Glutamatergic neuron (in vitro differentiated cells): ENCODE measurements at regions not wholly inside any gene's neighbourhood (a gene's known extent, or its start where the extent isn't known, plus 50 kb on each side); places are given as distances from the start of the nearest gene placed in this dataset.

Experiments used
- DNase-seq: peaks from one replicate; pipeline ENCODE4 v3.0.0; 2022
- H3K27ac Mint-ChIP-seq: one replicate; pipeline ENCODE4 v1.8.0; 2020; ENCODE audit warnings: mild to moderate bottlenecking, mixed read lengths, inconsistent platforms; ENCODE audit not compliant: unreplicated experiment
- H3K27me3 Mint-ChIP-seq: one replicate; pipeline ENCODE4 v1.8.0; 2020; ENCODE audit warnings: mild to moderate bottlenecking, moderate library complexity, mixed read lengths, inconsistent platforms; ENCODE audit not compliant: unreplicated experiment
- H3K36me3 Mint-ChIP-seq: one replicate; pipeline ENCODE4 v1.8.0; 2020; ENCODE audit warnings: mild to moderate bottlenecking, mixed read lengths, inconsistent platforms; ENCODE audit not compliant: unreplicated experiment
- H3K4me1 Mint-ChIP-seq: one replicate; pipeline ENCODE4 v1.8.0; 2020; ENCODE audit warnings: mild to moderate bottlenecking, low read depth, mixed read lengths, inconsistent platforms; ENCODE audit not compliant: unreplicated experiment
- H3K4me3 Mint-ChIP-seq: one replicate; pipeline ENCODE4 v1.8.0; 2020; ENCODE audit warnings: mild to moderate bottlenecking, mixed read lengths, inconsistent platforms; ENCODE audit not compliant: unreplicated experiment
- H3K9me3 Mint-ChIP-seq: one replicate; pipeline ENCODE4 v1.8.0; 2020; ENCODE audit warnings: mild to moderate bottlenecking, moderate library complexity, mixed read lengths, inconsistent platforms; ENCODE audit not compliant: unreplicated experiment
- TF ChIP-seq, protein P1 (sequence below): fragments of 200-600 bp; sonication (generic); IDR thresholded peaks from one replicate; pipeline ENCODE4 v1.5.0; 2021; ENCODE audit not compliant: partially characterized antibody, unreplicated experiment

DNA sequence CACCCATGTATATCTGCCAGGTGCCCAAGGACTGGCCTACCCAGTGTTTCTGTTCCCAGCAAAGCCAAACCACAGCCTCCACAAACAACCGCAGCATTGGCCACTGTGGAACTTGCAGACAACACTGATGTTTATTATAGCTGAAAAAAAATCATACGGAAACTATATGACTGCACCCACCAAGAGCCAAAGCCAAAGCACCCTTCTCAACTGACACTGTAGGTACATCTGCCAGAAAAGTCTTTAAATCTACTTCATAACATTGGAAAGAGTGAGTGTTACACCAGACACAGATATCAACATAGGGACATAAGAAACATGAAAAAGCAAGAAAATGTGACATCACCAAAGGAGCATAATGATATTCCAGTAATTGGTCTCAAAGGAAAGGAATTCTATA, 428.0 kb downstream of the PSAT1 start:
- TF ChIP-seq, protein P1, sequence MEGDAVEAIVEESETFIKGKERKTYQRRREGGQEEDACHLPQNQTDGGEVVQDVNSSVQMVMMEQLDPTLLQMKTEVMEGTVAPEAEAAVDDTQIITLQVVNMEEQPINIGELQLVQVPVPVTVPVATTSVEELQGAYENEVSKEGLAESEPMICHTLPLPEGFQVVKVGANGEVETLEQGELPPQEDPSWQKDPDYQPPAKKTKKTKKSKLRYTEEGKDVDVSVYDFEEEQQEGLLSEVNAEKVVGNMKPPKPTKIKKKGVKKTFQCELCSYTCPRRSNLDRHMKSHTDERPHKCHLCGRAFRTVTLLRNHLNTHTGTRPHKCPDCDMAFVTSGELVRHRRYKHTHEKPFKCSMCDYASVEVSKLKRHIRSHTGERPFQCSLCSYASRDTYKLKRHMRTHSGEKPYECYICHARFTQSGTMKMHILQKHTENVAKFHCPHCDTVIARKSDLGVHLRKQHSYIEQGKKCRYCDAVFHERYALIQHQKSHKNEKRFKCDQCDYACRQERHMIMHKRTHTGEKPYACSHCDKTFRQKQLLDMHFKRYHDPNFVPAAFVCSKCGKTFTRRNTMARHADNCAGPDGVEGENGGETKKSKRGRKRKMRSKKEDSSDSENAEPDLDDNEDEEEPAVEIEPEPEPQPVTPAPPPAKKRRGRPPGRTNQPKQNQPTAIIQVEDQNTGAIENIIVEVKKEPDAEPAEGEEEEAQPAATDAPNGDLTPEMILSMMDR, result no peak
- Mint-ChIP-seq H3K4me1 (no peaks in the 10 kb centered on the region), H3K4me3 (no peak overlapping the region), H3K9me3 (no peaks in the 10 kb centered on the region), H3K36me3 (no peaks in the 10 kb centered on the region), H3K27ac (no peak overlapping the region), H3K27me3 (no peaks in the 10 kb centered on the region)
- DNase-seq, result no peak

DNA sequence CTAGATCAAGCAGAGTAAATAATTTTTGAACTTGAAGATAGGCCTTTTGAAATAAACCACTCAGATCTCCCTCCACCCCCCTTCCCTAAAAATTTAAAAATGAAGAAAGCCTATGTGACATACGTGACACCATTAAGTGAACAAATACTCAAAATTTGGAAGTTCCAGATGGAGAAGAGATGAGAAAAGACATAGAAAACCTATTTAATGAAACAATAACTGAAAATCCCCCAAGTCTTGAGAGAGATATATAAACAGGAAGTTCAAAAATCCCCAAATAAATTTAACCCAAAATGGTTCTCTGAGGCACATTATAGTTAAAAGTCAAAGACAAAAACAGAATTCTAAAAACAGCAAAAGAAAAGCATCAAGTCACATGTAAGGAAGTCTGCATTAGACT, 428.6 kb downstream of the PSAT1 start:
- H3K4me1 Mint-ChIP-seq, result no peaks in the 10 kb centered on the region
- H3K36me3 Mint-ChIP-seq, result no peaks in the 10 kb centered on the region

DNA sequence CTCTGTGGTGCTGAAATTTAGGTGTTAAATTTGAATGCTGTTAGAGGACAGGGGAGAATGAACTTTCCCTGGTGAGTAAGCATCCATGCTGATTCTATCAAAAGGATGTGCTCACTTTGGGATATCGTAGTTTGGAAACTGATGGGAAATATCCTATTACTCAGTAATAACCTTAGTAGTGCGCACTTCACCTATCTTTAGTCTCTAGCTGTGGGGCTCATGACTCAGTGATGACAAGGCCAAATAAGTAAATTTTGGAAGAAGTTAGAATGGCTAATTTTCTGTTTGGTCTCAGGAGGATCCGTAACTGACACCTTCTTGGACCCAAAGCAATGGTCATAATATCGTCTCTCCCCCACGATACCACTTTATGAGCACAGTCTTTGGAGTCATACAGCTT, 448.4 kb downstream of the PSAT1 start:
- TF ChIP-seq, protein P1, result no peak
- no peaks in the 10 kb centered on the region for H3K27me3 Mint-ChIP-seq
- H3K27ac Mint-ChIP-seq, result no peak overlapping the region
- no peak overlapping the region for H3K4me3 Mint-ChIP-seq
- DNase-seq, result no peak
- no peaks in the 10 kb centered on the region for H3K9me3 Mint-ChIP-seq
- no peaks in the 10 kb centered on the region for H3K36me3 Mint-ChIP-seq
- H3K4me1 Mint-ChIP-seq, result no peaks in the 10 kb centered on the region

More for the DNA sequence above, 428.6 kb downstream of the PSAT1 start:
- Mint-ChIP-seq H3K4me3 (no peak overlapping the region), H3K27ac (no peak overlapping the region), H3K27me3 (no peaks in the 10 kb centered on the region), H3K9me3 (no peaks in the 10 kb centered on the region)
- DNase-seq, result no peak
- TF ChIP-seq, protein P1, result no peak

DNA sequence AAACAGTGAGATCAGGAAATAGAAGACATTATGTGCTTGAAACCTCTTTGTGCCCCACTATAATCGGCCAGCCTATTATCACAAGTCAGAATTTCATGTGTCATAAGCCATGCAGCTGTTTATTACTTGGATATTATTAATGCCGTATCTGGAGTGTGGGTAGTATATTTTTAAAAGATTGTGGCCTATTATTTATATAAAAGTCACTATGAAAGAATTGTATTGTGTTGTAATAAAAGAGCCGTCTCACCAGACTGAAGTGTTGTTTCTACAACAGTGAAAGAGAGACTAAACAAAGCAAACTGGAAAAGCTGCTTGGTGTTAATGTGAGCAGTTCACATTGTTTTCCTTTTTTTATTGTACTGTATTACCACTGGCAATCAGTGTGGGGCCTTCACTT, 449.1 kb downstream of the PSAT1 start:
- H3K27ac Mint-ChIP-seq, result no peak overlapping the region
- no peak for DNase-seq
- H3K4me3 Mint-ChIP-seq, result no peak overlapping the region
- H3K36me3 Mint-ChIP-seq, result no peaks in the 10 kb centered on the region
- H3K27me3 Mint-ChIP-seq, result no peaks in the 10 kb centered on the region
- TF ChIP-seq, protein P1, result no peak
- no peaks in the 10 kb centered on the region for H3K9me3 Mint-ChIP-seq
- H3K4me1 Mint-ChIP-seq, result no peaks in the 10 kb centered on the region

DNA sequence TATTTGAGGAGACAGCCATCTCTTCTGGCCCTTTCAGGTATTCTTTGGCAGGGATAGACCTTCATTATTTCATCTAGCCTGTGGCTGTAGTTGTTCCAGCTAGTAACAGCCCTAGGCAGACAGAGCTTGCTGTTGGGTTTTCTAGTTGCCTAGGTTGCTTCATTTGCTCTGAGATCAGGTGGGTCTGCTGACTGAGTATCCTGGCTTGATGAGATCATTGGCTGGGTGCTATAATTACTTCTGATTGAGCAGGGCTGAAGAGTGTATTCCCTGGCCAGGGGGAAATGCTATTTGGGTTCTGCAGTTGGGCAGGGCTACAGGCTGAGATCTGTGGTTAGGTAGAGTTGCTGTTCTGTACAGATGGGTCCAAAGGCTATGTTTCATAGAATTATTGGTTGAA, 456.1 kb downstream of the PSAT1 start:
- Mint-ChIP-seq H3K4me1 (no peaks in the 10 kb centered on the region), H3K36me3 (no peaks in the 10 kb centered on the region), H3K27me3 (no peaks in the 10 kb centered on the region), H3K9me3 (no peaks in the 10 kb centered on the region), H3K4me3 (no peak overlapping the region), H3K27ac (no peak overlapping the region)
- DNase-seq, result no peak
- TF ChIP-seq, protein P1, result no peak
